GM18507 (cell line): ENCODE measurements at regions not wholly inside any gene's neighbourhood (a gene's known extent, or its start where the extent isn't known, plus 50 kb on each side); places are given as distances from the start of the nearest gene placed in this dataset.
"Not testable (repeated sequence)": the region's sequence is repeated elsewhere in the genome, so short reads cannot be mapped to it uniquely, and the experiment has no call there.

ENCODE experiments used
- DNase-seq: peaks from one replicate; pipeline ENCODE4 v3.0.0; 2011; ENCODE audit warnings: low read depth; ENCODE audit not compliant: insufficient read length; ENCODE audit errors: extremely low spot score
- FAIRE-seq: peaks from 2 replicates; lab custom pipeline; 2011; peaks lifted over from hg19 to GRCh38; lab: Jason Lieb, UNC

DNA sequence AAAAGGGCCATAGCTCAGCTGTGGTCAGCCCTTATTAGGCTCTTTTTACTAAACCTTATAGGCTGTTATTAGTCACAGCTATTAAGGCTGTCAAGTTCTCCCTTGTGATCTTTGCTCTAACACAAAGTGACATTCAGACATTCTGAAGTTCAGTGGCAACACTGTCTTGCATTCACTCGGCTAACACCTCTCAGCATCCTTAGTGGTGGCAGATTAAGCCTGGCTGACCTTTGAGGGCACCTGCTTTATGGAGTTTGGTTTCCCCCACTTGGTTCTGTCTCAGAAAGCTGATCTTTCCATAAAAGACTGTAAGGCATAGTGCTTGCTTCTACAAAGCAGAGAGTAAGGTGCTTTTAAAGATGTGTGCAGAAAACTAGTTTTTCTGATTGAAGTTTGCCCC, 677.4 kb upstream of the TMEM132C start:
- DNase-seq (no peak), FAIRE-seq (no peak)

DNA sequence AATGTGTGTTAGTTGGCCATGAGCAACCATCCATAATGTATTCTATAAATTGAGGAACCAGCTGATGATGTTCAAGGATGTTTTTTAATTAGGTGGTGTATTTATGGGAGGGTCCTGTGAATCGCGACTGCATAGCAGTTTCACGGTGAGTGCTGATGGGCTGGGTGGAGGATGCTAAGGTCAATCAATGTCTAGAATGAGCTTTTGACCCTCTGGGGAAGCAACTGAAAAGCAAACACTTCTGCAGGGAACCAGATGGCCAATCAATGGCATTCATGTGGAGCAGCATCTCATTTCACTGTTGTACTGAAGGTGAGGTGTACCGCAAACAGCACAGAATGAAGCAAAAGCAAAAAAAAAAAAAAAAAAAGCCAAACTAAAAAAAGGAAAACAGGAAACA, 676.1 kb upstream of the TMEM132C start:
- FAIRE-seq, result no peak
- DNase-seq, result no peak

DNA sequence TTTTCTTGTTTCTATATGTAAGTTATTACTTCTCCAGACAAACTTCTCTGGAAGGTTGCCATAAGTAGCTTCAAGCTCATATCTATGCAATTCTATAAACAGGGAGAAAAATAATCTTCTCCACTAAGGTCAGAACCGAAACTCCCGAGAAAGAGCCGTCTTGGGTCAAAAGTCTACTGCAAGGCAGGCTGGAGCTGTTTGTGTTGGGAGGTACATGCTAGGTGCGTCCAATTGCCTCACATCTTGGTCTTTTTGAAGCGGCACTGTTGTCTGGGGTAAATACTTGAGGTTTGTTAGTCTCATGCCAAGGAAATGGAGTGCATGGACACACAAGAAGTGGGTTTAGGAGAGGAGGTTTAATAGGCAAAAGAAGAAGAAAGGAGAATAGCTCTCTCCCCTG, 674.7 kb upstream of the TMEM132C start:
- DNase-seq (no peak), FAIRE-seq (no peak)

DNA sequence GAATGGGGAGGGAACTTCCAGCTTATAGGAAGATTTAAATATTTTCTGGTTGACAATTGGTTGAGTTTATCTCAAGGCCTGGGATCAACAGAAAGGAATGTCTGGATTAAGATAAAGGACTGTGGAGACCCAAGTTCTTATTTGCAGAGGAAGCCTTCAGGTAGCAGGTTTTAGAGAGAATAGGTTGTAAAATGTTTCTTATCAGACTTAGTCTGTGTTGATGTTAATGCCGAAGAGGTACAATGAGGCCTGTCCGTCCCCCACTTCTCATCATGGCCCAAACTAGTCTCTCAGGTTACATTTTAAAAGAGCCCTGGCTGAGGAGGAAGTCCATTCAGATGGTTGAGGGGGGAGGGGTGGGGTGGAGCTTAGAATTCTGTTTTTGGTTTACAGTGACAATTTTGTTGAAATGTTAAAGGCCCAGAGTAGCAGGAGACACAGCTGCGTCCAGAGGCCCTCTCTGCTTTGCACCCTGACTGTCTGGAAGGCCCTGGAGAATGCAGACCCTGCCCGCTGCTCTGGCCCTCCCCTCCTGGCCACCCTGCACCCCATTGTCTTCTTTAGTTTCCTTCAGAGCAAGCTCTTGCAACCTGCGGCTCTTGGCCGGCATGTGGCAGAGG, 672.5 kb upstream of the TMEM132C start:
- DNase-seq, result no peak

DNA sequence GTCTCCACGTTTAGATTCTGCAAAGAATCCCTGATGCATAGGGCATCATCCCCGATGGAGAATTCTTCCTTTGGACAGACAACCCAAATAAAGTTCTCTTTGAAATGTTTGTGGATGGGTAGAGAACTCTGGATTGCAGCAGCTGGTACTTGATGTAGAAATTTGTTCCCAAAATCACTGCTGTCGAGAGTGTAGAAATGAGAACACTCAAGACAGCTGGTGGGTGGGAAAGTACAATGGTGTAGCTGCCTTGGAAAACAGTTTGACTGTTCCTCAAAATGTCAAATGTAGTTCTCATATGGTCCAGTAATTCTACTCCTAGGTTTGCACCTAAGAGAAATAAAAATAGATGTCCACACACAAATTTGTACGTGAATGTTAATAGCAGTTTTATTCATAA, 671.5 kb upstream of the TMEM132C start:
- FAIRE-seq, result no peak
- no peak for DNase-seq

More for the DNA sequence above, 672.5 kb upstream of the TMEM132C start:
- FAIRE-seq, result no peak

DNA sequence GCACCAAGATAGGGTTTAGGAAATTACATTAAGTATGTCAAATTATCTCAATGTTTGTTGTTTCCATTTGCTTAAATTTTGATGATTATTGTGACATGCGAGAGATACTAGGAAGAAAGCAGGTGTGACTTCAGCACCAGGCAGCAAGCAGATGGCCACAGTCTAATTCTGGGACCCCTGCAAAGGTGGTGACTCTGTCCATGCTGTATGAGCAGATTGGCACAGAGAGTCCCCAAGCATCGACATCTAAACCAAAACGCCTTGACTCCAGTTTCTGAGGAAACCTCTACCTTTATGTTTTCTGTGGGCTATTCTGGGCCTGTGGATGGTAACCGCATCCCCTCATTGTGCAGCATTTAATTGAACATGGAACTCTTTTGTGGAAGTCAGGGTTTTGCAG, 670.1 kb upstream of the TMEM132C start:
- FAIRE-seq (no peak), DNase-seq (no peak)

DNA sequence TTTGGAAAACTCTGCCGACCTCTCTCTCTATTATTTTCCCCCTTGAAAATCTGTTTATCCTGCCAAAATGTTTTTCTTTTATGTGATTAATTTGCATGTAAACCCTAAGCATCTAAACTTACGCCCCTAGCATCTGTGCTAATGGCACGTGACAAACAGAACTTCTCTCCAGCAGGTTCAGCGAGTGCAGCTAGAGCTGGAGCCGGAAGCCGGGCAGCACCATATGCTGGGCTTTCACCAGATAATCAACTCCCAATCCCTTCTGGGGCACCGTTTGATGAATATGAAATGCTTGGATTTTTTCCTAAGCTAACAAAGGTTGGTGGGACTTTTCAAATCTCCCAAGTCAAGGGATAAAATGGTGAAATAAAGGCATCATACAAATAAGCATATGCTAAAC, 667.5 kb upstream of the TMEM132C start:
- FAIRE-seq (no peak), DNase-seq (no peak)

DNA sequence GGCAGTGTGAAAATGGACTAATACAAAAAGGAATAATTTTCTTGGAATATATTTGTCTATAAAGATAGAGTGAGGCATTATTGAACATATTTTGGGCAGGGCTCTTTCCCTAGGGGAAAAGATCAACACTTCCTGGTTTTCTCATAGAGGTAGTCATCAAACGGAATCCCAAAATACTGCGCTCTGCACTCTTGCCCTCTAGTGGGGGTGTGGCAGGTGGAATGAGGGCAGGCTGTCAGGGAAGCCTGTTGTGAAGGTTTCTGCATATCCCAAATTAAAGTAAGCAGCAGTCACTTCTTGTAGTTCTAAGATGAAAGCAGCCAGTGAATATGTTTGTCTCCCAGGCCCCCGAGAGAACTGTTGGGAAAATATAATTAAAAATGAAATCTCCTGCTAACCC, 666.8 kb upstream of the TMEM132C start:
- FAIRE-seq, result no peak

DNA sequence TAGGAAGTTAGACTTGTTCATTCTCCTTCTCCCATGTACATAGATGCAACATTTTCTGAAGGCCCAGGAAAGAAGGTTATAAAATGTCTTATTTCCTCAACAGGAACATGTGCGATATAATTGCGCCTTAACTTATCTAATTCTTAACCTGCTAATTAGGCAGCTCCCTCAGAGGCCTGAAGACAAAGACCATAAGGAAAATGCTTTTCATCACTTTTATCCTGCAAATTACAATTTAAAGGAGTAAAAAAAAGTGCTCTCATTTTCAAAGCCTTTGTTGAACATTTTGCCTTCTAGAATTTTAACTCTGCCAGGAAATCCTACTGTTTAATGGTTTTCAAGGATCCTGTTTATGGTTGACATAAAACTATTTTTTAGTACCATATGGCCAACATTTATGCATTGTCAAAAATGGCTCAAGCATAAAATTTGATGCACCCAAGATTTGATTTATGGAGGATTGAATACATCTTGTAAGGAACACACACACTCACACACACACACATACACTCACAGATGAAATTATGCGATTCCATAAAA, 660.4 kb upstream of the TMEM132C start:
- DNase-seq (no peak), FAIRE-seq (no peak)

More for the DNA sequence above, 666.8 kb upstream of the TMEM132C start:
- no peak for DNase-seq

DNA sequence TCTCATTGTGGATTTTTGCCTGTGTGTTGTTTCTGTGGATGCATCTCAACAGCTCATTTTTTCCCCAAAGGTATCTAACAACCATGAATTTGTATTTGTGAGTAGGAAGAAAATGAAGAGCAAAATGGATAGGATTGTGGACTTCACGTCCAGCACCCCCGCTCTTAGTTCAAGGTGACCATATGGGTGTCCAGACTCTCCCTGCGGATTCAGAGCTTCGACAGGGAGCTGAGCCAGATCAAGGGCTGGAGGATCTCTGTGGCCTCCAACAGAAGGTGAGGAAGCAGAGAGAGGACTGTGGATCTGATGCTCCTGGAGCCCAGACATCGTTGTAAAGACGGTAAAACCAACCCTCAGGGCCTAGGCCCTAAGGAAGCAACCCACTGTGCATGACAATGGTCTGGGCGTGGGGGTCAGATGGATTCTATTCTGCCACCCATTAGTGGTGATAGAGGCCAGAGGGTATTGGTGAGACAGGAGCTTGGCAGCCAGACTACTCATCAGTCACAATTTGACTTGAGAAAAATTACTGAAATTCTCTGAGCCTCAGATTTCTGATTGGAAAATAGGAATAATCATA, 659.7 kb upstream of the TMEM132C start:
- FAIRE-seq (no peak), DNase-seq (no peak)

DNA sequence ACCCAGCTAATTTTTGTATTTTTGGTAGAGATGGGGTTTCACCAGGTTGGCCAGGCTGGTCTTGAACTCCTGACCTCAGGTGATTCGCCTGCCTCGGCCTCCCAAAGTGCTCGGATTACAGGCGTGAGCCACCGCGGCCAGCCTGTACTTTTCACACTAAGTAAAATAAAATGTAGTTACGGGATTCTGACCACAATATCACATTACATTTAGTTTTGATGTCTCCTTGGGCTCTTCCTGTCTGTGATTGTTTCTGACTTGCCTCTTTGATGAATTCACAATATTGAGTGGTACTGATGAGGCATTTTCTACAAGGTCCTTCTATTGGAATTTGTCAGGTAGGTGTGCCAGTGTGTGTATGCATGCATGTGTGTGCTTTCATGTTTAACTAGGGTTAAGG, 658.6 kb upstream of the TMEM132C start:
- not testable (repeated sequence) for FAIRE-seq, DNase-seq

DNA sequence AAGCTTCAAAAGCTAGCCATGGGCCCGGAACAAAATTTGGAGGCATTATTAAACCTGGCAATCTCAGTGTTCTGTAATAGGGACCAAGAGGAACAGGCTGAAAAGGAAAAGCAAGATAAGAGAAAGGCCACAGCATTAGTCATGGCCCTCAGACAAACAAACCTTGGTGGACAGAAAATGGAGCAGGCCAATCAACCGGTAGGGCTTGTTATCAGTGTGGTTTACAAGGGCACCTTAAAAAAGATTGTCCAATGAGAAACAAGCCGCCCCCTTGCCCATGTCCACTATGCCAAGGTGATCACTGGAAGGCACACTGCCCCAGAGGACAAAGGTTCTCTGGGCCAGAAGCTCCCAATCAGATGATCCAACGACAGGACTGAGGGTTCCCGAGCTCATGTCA, 653.9 kb upstream of the TMEM132C start:
- DNase-seq (no peak), FAIRE-seq (no peak)

DNA sequence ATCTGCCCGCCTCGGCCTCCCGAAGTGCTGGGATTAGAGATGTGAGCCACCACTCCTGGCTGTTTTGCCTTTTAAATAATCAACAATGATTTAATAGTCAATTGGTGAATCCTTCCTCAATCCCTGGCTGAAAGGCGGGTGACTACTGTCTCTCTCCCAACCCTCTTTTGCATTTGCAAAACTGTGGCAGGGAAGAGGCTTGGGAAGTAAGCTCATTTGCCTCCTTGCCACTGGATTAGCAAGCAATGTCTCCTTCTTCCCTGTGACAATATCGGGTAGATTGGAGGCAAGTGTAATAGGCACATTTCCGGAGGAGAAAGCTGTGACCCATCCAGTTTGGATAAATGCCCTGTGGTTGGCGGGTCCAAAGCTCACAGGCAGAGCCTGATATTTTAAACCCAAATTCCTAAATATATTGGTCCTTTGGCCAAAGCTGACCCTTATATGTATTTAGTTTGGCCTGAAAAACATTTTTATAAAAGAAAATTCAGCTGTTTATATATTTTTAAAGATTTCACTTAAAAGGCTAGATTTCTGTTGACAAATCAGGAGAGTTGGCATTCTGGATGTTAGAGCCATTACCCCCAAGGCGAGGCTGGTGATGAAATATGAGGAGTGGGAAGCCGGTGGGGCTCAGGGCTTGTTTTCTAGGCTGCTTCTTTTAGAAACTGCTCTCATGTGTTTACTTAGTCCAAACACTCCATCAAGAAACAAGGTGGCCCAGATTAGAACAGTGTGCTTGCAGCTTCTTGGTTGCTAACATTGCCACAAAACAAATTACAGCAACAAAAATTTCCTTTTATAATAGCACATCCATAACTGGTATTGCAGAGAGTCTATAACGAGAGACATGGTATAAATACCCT, 646.9 kb upstream of the TMEM132C start:
- FAIRE-seq (no peak), DNase-seq (no peak)

DNA sequence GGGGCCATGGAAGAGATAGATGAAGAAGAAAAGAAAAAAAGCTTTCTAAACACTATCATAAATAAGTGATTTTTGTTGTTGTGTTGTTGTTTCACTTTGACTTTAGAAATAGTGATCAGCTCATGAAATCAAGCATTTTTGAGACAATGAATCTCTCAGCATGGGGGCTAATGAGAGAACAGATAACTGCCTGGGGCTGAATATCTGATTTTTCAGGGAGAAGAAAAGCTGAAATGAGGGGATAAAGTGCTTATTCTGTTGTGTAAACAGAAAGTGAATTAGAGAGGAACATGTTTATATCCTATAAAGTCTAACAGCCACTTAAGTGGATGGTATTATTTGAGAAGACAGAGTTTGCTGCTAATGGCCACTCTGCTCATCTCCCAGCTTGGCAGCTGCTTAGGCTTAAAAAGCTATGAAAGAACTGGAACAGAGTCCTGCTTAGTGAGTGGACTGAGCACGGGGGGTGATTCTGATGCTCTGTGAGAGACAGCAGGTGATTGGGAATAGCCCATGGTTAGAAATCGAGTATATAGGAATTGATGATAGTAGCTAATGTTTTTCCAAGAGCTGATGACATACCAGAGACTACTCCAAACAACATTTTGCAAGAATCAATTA, 646.1 kb upstream of the TMEM132C start:
- DNase-seq (no peak), FAIRE-seq (no peak)

DNA sequence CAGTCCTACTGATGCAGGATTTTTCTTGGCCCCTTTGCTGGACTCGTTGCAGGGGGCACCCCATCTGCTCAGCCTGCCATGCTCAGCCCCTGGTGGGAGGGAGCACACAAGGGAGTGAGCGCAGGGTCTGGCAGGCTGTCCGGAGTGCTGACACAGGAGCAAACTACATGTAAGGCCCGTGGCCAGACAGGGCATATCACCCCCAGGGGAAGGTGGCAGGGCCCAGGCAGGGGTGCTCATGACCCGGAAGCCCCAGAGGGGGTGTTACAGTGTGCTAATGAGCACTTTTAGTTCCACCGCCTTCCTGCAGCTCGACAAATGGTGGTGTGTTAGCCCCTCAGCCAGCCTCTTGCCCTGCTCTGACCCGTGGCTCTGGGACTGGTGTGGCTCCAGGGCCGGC, 645.6 kb upstream of the TMEM132C start:
- no peak for FAIRE-seq
- DNase-seq, result no peak

DNA sequence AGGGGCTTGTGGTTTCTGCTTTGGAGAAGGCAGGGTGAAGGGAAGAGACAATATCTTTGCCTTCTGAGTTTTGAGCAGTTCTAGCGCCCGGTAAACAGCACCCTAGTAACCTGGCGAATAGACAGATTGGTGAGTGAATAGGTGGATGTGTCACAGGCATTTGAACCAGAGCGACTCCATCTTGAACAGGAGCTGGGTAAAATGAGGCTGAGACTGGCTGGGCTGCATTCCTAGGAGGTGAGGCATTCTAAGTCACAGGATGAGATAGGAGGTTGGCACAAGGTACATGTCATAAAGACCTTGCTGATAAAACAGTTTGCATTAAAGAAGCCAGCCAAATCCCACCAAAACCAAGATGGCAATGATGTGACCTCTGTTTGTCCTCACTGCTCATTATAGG, 643.6 kb upstream of the TMEM132C start:
- DNase-seq (no peak), FAIRE-seq (no peak)

DNA sequence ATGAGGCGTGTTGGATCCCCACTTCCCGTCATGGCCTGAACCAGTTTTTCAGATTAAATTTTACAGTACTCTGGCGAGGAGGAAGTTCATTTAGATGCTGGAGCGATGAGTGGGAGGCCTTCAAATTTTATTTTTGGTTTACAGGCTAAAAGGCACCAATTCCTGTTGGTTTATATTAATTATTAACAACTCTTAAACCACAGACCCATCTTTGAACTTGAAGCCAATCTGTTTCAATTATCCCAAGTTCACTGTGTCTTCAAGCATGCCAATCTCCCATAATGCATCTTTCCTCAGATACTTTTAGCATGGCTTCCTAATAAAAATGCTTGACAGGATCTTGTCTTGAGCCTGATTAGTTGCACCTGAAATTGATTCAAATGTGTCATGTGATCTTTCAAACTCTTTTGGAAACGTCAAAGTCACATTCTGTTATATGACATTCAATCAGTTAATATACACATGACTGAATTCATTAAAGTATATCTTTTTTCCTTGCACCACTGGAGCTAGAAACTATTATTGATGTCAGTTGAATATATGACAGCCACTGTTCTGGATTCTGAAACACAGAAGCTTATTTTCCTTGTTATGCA, 641.7 kb upstream of the TMEM132C start:
- no peak for FAIRE-seq
- no peak for DNase-seq

DNA sequence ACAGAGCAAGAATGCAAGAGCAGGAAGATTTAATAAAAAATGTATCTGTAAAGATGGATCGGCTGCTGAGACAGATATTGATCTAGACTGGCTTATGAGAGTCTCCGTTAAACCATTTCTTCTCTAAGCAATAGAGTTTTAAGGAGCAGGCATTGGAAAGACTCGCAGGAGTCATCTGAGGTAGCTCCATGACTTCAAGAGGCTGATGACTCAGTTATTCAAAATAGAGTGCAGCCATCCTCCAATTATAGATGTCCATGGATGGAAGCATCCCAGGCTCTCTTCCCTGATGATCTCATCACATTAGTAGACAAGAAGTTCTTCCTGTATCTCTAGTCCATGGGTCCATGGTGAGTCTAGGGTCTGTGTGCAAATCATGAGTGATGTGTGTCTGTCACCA, 638.3 kb upstream of the TMEM132C start:
- FAIRE-seq (no peak), DNase-seq (no peak)

DNA sequence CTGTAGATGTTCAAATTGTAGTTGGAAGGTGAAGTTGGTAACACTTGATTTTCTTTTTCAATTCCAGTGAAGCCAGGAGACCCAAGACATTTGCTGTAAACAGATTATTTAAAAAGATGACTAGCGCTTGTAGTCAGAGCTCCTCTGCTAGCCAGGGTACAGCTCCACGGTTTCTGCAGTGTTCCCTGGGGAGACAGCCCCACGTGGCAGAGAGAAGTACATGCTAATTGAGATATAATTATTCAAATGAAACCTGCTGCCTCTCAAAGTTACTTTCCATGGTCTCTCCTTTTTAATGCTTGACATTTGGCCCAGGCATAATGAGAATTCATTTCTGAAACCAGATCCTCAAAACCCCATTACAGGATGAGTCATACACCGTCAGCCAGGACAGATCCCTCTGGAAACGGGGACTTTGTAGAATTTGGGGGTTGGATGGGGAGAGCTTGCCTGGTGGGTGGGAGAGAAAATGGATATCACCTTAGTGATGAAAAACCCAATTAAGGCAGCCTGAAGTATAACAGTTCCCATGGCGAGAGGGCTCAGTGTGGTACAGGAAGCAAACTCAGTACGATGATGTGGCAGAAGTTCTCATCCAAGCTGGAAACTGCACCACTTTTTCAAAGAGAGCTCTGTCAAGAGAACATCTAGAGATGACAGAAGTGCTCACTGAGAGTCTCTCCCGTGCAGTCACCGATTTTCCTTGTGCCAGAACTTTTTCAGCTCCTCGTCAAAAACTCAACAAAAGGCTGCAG, 637.7 kb upstream of the TMEM132C start:
- no peak for DNase-seq
- FAIRE-seq, result no peak
